Epithelial cell of proximal tubule (primary cell): ENCODE measurements at regions not wholly inside any gene's neighbourhood (a gene's known extent, or its start where the extent isn't known, plus 50 kb on each side); places are given as distances from the start of the nearest gene placed in this dataset.

ENCODE experiments used
- DNase-seq: peaks from one replicate; pipeline ENCODE4 v3.0.0-alpha.2; 2011; ENCODE audit warnings: low read depth
- H3K4me3 ChIP-seq: 2 replicates; pipeline ENCODE4 v1.5.1; 2011; ENCODE audit warnings: low read depth, mild to moderate bottlenecking, low read length
- TF ChIP-seq, protein P1 (sequence below): conservative IDR thresholded peaks from 2 replicates; pipeline ENCODE4 v1.5.1; 2012; ENCODE audit warnings: low read depth, mild to moderate bottlenecking, low read length

DNA sequence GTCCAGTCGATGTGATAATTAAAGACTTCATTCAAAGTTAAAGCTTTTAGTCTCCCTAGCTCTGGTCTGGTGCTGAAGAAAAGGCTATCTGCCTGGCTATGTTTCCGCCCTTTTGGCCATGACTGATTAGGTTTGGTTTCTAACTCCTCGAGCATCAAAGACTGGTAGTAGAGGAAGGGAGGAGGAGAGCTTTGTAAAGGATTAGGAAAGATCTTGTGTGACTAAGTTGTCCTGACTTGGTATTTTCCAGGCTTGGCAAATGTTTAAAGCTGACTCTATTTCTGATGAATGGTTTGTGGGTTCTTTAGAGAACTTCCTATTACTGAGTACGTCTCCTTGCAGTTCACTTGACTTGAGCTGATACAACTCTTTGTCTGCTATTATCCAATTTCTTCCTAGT is 312.9 kb downstream of the GJA1 start:
- DNase-seq: peak; percentile 27
- TF ChIP-seq, protein P1, sequence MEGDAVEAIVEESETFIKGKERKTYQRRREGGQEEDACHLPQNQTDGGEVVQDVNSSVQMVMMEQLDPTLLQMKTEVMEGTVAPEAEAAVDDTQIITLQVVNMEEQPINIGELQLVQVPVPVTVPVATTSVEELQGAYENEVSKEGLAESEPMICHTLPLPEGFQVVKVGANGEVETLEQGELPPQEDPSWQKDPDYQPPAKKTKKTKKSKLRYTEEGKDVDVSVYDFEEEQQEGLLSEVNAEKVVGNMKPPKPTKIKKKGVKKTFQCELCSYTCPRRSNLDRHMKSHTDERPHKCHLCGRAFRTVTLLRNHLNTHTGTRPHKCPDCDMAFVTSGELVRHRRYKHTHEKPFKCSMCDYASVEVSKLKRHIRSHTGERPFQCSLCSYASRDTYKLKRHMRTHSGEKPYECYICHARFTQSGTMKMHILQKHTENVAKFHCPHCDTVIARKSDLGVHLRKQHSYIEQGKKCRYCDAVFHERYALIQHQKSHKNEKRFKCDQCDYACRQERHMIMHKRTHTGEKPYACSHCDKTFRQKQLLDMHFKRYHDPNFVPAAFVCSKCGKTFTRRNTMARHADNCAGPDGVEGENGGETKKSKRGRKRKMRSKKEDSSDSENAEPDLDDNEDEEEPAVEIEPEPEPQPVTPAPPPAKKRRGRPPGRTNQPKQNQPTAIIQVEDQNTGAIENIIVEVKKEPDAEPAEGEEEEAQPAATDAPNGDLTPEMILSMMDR: no peak
- no peak overlapping the region for H3K4me3 ChIP-seq

DNA sequence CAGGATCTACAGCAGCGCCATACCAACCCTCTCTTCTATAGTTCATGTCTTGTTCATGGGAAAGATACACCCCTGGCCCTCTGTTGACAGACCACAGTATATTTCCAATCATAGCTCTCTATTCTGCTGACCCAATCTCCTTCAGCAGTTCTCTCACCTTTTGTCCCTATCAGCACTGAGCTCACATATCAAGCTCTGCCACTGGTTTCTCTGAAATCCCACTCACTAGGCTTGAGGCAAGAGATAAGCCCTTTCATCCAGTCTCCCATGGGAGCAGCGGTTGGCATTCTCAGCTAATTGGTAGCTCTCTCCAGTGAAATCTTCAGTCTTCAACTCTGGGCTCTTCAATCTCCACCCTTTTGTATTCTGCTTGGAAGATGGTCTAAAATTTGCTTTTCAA is 313.4 kb downstream of the GJA1 start:
- no peak overlapping the region for H3K4me3 ChIP-seq
- DNase-seq: no peak
- TF ChIP-seq, protein P1: no peak

DNA sequence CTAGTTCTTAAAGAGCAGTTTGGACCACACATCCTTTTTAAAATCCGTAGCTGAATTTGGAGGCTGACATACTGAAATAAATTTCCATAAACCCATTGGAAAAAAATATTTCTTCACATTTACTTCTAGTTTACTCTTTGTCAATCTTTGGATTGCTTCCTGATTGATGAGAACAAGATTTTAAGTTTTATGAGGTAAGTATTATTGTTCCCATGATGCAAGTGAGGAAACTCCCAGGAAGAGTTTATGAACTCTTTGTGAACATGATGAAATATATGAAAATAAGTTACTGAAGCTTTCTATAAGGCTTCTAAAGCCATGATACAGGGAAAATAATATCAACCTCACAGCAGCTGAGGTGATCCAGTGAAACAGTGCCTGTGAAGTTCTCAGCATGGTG is 320.0 kb downstream of the GJA1 start:
- TF ChIP-seq, protein P1: no peak
- H3K4me3 ChIP-seq: no peak overlapping the region
- no peak for DNase-seq

DNA sequence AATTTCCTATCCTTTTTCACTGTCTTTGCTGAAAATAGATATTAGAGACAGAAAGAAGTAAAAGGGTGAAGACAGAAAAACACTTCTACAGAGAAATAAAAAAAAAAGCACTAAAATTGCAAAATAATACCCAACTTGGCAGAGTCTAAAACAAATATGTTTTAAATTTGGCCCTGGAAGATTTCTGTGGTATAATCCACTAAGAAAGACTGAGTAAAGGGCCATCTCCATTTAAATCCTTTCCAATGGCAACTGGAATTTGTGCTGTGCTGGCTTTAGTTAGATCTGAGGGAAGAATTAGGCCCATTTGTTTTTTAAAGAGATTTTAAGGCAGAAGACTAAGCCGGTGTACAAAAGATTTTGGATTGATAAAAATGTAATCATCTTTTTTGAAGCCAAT is 321.2 kb downstream of the GJA1 start:
- TF ChIP-seq, protein P1: no peak
- H3K4me3 ChIP-seq: no peak overlapping the region
- no peak for DNase-seq

DNA sequence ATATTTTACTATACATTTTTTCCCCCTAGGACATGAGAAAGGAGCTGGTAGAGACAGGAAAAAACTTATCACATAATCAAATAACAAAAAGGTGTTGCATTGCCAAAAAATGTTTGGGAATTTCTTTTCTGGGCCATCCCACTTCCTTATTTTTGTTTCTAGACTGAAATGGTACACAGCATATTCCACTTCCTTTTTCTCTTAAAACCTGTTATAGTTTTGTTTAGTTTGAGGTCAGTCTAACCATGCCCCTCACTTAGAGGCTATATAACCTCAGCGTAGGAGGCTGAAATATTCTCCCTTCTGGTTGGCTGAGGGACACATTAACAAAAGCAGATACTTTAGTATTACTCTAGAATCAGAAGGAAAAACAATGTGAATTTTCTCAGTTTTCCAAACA is 323.9 kb downstream of the GJA1 start:
- TF ChIP-seq, protein P1: no peak
- DNase-seq: no peak
- H3K4me3 ChIP-seq: no peak overlapping the region

DNA sequence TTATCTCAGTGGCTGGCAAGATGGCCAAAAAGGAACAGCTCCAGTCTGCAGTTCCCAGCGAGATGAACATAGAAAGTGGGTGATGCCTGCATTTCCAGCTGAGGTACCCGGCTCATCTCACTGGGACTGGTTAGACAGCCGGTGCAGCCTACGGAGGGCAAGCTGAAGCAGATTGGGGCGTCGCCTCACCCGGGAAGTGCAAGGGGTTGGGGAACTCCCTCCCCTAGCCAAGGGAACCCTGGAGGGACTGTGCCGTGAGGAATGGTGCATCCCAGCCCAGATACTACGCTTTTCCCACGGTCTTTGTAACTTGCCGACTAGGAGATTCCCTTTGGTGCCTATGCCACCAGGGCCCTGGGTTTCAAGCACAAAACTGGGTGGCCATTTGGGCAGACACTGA is 324.7 kb downstream of the GJA1 start:
- TF ChIP-seq, protein P1: no peak
- DNase-seq: no peak
- H3K4me3 ChIP-seq: no peak overlapping the region

DNA sequence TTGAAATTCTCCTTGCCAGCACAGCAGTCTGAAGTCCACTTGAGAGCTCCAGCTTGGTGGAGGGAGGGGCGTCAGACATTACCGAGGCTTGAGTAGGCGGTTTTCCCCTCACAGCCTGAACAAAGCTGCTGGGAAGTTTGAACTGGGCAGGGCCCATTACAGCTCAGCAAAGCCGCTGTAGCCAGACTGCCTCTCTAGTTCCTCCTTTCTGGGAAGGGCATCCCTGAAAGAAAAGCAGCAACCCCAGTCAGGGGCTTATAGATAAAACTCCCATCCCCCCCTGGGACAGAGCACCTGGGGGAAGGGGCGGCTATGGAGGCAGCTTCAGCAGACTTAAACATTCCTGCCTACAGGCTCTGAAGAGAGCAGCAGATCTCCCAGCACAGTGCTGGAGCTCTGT is 325.3 kb downstream of the GJA1 start:
- TF ChIP-seq, protein P1: no peak
- no peak overlapping the region for H3K4me3 ChIP-seq
- DNase-seq: no peak
